GDM1 (cell line): ENCODE measurements at regions not wholly inside any gene's neighbourhood (a gene's known extent, or its start where the extent isn't known, plus 50 kb on each side); places are given as distances from the start of the nearest gene placed in this dataset.

Source experiments
- DNase-seq: peaks from one replicate; lab custom pipeline; 2025; lab: John Stamatoyannopoulos, UW

DNA sequence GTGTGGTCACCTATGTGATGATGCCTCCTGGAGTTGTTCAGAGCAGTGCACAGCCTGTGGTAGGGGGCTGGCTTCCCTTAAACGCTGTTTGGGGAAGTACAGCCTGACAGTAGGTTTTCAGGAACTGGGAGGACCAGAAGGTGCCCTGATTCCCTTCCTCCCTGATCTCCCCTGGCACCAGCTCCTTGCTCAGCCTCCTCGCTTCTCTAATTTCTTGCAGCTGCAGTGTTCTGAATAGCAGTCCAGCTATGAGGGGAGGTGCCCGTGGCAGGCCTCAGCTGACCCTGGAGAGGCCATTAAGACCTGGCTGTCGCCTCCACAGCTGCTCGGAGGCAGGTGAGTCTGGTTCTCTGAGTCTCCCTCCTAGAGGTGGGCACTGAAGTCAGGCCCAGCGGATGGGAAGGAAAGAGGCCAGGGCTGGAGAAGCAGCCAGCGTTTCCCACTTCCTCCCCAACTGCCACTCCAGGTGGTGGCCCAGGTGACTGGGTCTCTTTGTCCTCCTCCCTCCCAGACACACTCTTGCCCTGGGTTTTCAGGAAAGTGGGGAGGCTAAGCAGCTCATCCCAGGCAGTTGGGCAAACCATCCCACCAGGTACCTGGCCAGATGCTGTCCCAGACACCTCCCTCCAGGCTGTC lies 52.0 kb upstream of the RPL11 start:
- peak; percentile 21 for DNase-seq

DNA sequence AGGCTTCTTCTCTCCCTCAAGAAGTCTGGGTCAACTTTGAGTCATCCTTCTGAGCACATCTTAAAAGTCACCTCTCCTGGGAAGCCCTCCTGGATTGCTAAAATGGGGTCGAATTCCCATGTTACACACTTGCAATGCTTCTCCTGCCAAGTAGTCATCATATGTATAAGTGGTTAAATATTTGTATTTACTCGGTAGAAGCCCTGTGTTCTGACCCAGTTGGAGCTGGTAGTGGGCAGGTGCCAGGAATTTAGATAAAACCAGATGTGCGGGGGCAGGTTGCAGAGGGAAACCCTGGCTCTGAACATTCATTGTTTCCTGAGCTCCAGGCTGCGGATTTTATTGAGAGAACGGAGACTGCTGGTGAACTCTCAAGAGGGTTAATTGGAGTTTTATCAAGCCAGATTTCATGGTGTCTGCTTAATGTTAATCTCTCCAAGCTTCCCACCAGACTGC lies 52.8 kb upstream of the RPL11 start:
- DNase-seq, result no peak

DNA sequence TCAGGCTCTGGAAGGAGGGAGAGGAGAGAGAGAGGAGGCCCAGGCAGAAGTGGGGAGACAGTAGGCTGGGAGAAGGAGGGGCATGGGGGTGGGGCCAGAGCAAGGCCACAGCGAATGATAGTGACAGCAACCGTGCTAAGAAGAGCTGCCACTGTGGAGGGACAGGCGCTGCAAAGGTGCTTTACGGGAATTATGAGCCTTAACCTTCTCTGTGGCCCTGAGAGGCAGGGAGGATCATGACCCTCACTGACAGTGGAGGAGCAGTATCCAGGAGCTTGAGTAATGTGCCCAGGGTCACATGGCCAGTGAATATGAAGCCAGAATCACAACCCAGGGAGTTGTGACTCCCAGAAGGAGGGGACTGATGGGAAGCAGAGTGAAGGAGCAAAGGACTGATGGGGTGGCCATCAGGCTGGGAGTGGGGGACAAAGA lies 53.4 kb upstream of the RPL11 start:
- DNase-seq, result no peak

DNA sequence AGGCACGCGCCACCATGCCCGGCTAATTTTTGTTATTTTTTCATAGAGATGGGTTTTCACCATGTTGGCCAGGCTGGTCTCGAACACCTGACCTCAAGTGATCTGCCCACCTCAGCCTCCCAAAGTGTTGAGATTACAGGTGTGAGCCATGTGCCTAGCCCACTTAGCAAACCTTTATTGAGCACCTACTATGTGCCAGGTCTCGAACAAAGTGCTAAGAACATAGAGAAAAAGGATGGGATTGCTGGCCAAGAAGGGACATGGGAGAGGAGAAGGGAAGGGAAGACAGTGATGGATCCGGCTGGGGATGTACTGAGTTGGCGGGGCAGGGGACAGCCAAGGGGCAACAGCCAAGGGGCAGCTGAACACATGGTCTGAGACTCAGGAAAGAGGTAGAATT lies 55.6 kb upstream of the RPL11 start:
- DNase-seq, result no peak

DNA sequence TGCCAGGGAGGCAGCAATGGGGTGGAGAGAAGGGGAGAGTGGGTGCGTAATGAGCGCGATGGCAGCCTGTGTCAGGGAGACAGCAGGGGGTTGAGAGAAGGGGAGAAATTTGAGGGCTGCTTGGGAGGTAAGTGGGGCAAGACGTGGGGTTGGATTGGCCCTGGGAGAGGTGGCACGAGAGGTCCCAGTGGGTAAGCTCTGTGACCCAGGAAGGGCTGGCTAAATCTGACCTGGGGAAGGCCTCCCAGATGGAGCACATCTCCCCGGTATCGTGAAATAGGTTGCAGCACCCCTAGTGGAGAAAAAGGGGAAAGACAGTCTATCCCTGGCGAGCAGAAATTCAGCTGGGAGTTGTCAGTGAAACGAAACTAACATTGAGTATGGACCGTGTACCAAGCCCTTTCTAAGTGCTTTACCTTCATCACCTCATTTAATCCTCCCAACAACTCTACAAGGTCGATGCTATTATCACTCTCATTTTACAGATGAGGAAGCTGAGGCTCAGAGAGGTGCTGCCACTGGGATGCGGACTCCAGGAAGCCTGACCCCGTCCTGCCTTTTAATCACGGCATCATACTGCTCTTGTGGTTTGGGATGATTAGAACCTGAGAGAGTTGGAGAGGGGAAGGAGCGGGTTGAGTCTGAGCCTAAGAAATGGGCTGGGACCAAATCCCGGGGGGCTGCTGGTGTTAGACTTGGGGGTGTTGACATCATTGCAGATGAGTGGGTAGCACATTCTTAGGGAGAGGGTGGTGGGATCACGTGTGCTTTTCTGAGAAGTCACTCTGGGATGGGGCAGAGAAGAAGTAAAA lies 56.6 kb upstream of the RPL11 start:
- peak; percentile 9 for DNase-seq

DNA sequence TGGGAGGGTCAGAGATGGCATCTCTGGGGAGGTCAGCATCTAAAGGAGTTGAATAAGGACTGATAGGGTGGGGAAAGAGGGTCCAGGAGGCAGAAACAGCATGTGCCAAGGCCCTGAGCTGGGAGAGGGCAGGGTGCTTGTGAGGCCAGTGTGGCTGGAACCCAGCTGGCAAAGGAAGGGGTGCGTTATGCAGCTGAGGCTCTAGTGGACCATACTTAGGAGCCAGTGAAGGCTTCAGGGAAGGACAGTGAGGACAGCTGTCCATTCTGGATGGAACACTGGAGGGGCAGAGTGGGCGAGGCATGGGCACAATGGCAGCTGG lies 57.1 kb upstream of the RPL11 start:
- no peak for DNase-seq

DNA sequence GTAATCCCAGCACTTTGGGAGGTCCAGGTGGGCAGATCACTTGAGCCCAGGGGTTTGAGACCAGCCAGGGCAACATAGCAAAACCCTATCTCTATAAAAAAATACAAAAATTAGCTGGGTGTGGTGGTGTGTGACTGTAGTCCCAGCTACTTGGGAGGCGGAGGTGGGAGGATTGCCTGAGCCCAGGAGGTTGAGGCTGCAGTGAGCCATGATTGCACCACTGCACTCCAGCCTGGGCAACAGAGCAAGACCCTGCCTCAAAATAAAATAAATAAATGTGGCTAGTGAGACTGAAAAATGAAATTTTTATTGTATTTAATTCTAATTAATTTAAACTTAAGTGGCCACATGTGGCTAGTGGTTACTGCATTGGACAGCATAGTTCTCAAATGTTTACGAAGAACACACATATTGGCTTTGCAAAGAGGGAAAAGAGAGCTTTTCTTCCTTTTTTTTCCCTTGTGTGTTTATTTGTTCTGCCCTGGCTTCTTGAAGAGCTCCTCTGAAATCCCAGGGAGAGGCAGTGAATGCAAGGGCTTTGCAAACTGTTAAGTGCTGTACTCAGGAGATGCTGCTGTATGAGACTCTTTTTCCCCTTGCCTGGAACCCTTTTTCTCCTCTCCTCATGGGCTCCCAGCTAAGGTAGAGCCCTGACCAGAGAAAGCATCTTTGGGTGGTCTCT lies 59.0 kb upstream of the RPL11 start:
- no peak for DNase-seq

DNA sequence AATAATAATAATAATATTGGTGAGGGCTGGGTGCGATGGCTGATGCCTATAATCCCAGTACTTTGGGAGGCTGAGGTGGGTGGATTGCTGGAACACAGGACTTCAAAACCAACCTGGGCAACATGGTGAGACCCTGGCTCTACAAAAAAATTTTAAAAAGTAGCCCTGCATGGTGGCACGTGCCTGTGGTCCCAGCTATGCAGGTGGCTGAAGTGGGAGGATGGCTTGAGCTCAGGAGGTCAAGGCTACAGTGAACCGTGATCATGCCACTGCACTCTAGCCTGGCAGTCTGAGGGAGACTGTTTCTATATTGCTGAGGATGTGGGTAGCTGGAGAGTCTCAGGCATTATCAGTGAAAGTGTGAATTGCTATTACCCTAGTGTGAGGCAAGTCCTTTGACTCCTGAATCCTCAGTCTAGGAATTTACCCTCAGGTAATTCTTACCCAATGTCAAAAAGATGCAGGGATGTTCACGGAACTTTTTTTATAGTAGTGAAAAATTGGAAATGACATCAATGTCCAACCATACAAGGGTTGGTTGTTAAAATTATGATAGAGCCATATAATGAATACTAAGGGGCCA lies 61.8 kb upstream of the RPL11 start:
- no peak for DNase-seq

DNA sequence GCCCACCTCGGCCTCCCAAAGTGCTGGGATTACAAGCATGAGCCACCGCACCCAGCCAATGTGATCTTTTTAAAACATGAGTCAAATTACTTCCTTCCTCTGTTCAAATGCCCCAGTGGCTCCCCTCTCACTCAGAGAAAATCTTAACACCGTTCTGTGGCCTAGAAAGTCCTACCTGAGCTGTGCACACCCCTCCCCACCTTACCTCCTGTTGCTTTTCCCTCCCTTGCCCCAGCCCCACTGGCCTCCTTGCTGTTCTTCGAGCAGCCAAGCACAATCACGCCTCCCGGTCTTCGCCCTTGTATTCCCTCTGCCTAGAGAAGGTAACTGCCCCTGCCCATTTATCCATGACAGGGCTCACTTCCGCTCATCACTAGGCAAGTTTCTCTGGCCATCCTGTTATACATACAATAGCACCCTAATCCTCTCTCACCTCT lies 62.6 kb upstream of the RPL11 start:
- no peak for DNase-seq

DNA sequence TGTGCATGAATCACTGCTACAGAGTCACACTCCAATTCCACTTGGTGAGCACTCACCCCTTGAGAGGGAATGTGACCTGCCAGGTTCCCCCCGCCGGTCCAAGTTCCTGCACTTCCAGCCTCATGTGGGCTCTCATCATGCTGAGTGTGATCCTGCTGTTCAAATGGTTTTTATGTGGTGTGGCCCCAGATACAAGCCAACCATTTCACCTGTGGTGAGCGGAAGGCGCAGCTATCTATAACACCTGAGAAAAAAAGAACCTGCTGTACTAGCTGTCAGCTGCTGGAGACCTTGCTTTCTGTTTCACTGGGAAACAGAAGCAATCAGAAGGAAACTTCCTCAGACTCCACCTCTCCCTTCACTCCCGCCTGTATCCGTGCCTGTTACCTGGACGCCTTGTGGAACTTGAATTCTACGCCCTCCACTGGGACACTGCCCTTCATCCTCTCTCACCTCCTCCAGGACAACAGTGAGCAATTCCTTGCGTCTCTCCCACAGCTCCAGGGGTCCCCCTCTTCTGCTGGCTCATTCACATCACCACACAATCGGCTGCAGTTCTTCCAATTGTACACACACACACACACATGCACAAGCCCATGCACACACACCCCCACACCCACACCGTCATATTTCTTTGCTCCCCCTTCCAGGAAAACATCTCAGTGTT lies 64.4 kb upstream of the RPL11 start:
- no peak for DNase-seq

DNA sequence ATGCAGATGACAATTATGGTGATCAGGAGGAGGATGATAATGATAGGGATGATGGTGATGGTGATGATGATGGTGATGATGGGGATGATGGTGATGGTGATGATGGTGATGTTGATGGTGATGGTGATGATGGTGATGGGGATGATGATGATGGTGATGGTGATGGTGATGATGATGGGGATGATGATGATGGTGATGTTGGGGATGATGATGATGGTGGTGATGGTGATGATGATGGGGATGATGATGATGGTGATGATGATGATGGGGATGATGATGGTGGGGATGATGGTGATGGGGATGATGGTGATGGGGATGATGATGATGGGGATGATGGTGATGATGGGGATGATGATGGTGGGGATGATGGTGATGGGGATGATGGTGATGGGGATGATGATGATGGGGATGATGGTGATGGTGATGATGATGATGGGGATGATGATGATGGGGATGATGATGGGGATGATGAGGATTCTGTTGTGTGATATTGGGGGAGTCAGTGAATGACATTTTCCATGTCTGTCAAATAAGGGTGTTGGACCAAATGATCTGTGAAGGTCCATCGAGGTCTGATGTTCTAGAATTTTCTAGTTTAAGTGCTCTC lies 65.6 kb upstream of the RPL11 start:
- DNase-seq, result no peak

DNA sequence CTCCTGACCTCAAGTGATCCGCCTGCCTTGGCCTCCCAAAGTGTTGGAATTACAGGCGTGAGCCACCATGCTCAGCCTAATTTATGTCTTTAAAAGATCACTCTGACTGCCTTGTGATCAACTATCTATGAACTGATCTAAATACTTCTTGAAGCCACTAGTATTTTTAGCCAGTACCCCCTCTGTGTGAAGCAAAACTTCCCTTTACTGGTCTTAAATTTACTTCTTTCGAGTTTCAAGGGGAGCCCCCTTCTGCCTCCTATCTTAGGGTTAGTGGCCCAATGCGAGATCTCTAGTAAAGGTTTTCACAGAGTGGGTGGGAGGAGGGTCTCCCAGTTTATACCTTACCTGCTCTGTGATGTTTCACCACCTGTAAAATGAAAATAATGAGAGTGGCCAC lies 66.1 kb upstream of the RPL11 start:
- DNase-seq, result no peak

DNA sequence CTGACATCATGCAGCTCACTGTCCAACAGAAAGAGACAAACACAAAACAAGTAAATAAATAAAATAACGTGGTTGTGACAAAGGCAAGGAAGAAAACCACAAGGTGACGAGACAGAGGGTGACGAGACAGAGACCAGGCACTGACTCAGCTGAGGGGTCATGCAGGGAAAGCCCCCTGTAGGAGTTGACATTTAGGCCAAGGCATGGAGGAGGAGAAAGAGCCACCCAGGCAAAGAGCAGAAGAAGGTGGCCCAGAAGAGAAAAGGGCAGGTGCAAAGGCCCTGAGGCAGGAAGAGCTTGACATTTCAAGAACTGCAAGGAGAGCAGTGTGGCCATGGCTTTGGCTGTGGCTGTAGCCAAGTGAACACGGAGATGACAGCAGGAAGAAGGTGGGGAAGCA lies 65.1 kb upstream of the ID3 start:
- DNase-seq, result no peak

DNA sequence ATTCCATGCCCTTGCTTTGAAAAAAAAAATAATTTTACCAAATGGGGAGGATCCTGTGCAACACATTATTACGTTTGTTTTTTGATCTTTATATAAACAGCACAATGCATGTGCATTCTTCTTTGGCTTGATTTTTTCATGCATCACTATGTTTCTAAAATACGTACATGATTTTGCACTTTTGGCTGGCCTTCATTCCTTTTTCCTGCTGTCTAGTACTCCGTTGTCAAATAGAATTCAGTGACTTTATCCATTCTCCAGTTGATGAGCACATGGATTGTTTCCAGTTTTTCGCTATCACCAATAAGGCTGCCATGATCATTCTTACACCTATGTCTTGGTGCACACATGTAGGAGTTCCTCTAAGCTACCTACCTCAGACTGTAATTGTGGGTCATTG lies 63.0 kb upstream of the ID3 start:
- no peak for DNase-seq

DNA sequence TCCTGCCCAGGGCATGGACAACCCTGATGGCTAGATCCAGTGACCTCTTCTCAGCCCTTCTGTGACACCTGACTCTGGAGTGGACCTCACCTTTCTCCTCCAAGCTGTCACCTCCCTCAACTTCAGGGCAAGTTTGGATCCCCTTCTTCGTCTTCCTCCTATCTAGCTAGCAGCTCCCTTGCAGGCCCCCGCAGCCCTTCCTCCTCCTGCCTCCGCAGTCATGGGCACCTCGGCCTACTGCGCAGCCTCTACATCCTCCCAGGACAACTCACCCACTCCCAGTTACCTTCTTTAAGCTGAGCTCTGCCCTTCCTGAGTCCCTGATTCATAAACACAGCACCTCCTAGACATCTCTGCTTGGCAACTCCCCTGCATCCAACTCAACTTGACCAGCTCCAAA lies 61.3 kb upstream of the ID3 start:
- DNase-seq, result no peak

DNA sequence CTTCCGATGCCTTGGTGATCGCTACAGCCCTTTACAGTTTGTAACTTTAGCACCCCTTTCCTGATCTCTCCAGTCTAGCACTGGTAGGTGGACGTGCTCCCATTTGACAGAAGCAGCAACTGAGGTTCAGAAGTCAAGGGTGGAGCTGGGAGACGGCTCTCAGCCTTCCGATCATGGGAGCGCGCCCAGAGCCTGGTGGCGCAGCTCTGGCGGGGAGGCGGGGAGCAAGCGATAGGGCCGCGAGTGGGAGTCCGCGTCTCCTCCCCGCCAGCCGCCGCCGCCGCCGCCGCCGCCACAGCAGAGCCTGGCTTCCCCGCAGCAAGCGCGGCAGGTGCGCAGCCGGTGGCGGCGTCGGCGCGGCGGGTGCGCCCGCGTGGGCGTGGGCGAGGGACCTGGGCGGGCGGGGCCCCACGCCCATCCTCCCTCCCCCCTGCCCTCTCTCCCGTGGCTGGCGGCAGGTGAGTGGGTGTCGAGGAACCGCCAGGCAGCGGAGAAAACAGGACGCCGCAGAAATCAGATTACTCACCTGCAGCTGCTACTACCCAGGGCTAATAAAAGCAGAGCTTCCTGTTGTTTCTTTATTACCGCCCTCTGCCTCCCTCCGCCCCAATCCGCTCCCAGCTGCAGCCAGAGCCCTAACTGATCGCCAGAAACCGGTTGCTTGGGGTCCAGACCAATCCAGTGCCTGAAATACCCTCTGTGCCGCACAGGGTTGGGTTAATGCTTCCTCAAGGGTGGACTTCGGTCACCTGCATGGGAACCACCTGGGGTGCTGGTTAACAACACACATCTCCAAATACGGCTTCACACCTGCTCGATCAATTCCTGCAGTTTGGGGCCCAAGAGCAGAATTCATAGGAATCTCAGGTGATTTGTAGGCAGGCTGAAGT lies 60.2 kb upstream of the ID3 start:
- no peak for DNase-seq

DNA sequence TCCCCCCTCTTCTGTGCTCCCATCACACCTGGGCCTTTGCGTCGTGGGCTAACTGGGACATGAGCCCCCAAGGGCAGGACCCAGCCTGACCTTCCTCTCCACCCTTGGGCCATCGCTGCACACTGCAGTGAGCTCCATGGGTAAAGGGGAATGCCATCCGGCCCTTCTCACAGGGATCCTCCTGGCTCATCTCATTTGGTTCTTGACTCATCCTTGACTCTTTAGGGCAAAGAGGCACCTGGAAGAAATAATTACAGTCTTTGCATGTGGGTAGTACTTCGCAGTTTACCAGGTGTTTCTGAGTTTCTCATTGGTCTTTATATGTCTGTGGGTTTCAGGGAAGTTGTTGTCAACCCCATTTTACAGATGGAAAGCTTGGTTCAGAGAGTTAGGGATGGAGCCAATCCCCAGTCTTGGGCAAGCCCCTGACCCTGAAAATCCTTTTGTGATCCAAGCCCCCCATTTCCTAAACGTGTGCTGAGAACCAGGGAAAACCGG lies 59.3 kb upstream of the ID3 start:
- DNase-seq, result no peak

DNA sequence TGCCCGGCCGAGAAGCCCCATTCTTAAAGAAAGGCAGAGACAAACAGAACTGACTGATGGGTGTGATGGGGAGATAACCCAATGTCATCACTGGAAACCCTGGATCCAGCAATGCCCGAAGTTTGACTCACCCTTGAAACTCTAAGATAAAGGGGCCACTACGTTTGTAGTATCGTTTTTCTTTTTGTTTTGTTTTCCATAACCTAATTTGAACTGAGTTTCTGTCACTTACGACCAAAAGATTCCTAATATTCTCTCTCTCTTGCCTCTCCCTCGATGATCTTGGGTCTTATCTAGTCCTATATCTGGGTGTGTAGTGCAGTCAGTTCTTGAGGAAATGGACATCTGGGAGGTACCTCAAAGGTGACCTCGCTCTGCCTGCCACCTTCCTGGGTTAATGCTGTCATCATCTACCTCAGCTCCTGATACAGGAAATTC lies 57.8 kb upstream of the ID3 start:
- no peak for DNase-seq

DNA sequence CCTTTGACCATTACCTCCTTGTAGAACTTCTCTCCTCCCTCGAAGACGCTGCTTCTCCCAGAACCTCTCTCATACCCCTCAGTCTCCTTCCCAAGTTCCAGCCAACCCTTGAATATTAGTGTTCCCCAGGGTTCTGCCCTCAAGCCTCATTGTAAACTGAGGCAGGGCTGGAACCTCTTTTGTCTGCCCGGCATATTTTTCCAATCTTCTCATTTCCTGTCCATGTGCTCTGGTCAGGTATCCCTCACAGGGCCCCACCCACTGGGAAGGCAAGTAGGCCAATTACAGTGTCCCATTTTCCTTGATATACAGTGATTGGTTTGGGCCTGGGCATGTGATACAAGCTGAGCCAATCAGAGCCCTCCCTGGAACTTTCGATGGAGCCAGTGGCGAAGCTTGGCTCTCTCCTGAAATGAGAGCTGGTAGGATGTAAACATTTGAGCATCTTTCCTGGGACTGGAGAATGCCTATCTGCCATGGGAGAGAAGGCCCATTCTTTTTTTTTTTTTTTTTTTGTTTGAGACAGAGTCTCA lies 57.1 kb upstream of the ID3 start:
- DNase-seq, result no peak

DNA sequence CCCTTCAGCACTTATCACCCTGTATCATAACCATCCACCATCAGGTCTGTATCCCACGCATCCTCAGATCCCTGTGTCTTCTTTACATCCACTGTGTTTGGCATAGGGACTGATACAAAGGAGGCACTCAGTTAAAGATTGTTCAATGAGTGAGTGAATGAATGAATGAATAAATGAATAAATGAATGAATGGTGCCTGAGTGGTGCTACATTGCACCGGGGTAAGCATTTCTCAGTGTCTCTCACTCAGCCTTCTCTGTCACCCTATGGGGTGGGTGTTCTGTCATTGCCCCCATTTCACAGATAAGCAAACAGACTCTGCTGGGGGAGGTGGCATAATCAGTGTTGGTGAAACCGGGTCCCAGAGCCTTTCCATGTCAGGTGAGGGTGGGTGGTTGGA lies 56.6 kb upstream of the ID3 start:
- DNase-seq, result no peak
